GM18517 (cell line): ENCODE measurements at regions not wholly inside any gene's neighbourhood (a gene's known extent, or its start where the extent isn't known, plus 50 kb on each side); places are given as distances from the start of the nearest gene placed in this dataset.

Experiments
- ATAC-seq: cut with Tn5 transposase; IDR thresholded peaks from one replicate; pipeline ENCODE4 v1.9.1; 2021; ENCODE audit warnings: mild to moderate bottlenecking, moderate library complexity; ENCODE audit not compliant: unreplicated experiment

- ATAC-seq: no peak
Measured at GRCh38 chr5:89125372-89125771, 242.4 kb upstream of the MEF2C start.

- no peak for ATAC-seq
Measured at GRCh38 chr5:89123581-89123980, 240.6 kb upstream of the MEF2C start.

- no peak for ATAC-seq
Measured at GRCh38 chr5:89120719-89121118, 237.7 kb upstream of the MEF2C start.

- peak; percentile 92 for ATAC-seq
Measured at GRCh38 chr5:89117124-89117644, 234.2 kb upstream of the MEF2C start.

GRCh38 chr5:89110916-89111646 lies 228.1 kb upstream of the MEF2C start:
- no peak for ATAC-seq

GRCh38 chr5:89106480-89106879 lies 223.5 kb upstream of the MEF2C start:
- no peak for ATAC-seq

- ATAC-seq: no peak
Measured at GRCh38 chr5:89105836-89106235, 222.9 kb upstream of the MEF2C start.

GRCh38 chr5:89105171-89105695 lies 222.2 kb upstream of the MEF2C start:
- no peak for ATAC-seq

- ATAC-seq: no peak
Measured at GRCh38 chr5:89098199-89098756, 215.3 kb upstream of the MEF2C start.

GRCh38 chr5:89097103-89097502 lies 214.1 kb upstream of the MEF2C start:
- ATAC-seq: peak; percentile 96

- no peak for ATAC-seq
Measured at GRCh38 chr5:89095341-89095740, 212.4 kb upstream of the MEF2C start.

GRCh38 chr5:89090037-89090436 lies 207.1 kb upstream of the MEF2C start:
- ATAC-seq: no peak

- ATAC-seq: no peak
Measured at GRCh38 chr5:89087551-89088318, 204.8 kb upstream of the MEF2C start.

GRCh38 chr5:89087128-89087527 lies 204.1 kb upstream of the MEF2C start:
- no peak for ATAC-seq

GRCh38 chr5:89086390-89087086 lies 203.6 kb upstream of the MEF2C start:
- no peak for ATAC-seq

GRCh38 chr5:89083791-89084190 lies 200.8 kb upstream of the MEF2C start:
- no peak for ATAC-seq

- ATAC-seq: peak; percentile 80
Measured at GRCh38 chr5:89081360-89081759, 198.4 kb upstream of the MEF2C start.

- ATAC-seq: peak; percentile 46
Measured at GRCh38 chr5:89080467-89081116, 197.6 kb upstream of the MEF2C start.

GRCh38 chr5:89072842-89073672 lies 190.1 kb upstream of the MEF2C start:
- ATAC-seq: no peak

GRCh38 chr5:89071941-89072331 lies 189.0 kb upstream of the MEF2C start:
- ATAC-seq: peak; percentile 68
